Stimulated activated CD4-positive, alpha-beta T cell treated with anti-CD3 and anti-CD28 coated beads, TNF-alpha, amount 100 ng/mL, for 48 hours (primary cell): ENCODE measurements at regions not wholly inside any gene's neighbourhood (a gene's known extent, or its start where the extent isn't known, plus 50 kb on each side); places are given as distances from the start of the nearest gene placed in this dataset.

Experiments
- DNase-seq, 3 donors: peaks; one replicate each; pipeline ENCODE4 v3.0.0-alpha.2; 2020; ENCODE audit warnings: low read depth in 3 of 3

DNA sequence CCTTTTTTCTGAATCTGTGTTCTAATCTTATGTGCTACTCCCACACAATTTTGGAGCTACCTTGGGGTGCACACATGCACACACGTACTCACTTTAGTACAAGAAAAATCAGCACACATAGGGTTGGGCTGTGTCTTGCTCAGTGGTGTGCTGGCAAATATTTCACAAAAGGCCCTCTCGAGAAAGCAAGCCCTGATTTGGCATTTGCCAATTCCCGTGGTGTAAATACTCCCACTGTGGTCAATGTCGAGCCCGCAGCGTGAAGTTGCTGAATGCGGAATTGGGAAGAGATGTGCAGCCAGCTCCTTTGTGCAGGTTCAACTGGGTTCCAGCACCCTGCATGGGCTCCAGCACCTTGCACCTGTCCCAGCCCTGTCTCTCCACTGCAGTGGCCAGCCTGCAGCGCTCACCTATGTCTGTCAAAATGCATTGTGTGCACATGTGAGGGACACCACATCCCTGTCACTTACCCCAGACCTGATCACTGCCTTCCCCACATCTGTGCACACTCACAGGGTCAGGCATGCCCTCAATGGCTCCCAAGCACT is 78.4 kb upstream of the WNT4 start:
- no peak for DNase-seq

- no peak for DNase-seq
Measured at GRCh38 chr1:22222723-22223122, 79.8 kb upstream of the WNT4 start.

GRCh38 chr1:22223176-22223575 is 80.3 kb upstream of the WNT4 start:
- DNase-seq, result no peak

DNA sequence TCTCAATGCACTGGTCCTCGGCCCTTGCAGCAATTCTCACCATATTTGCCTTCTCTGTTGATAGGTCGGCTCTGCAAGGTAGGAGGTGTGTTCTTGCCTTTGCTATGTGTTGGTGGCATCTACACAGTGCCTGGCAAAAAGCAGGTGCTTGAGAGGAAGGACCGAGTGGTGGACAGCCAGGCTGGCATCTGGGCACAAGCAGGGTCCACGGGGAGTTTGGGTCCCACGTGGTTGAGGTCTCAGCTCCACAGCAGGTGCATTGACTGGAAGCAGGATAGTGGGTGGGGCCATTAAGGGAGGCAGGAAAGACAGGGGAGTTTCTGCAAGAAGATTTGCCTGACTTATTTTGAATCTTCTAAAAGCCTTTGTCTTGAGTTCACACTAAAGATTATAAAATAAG is 81.2 kb upstream of the WNT4 start:
- no peak for DNase-seq

DNA sequence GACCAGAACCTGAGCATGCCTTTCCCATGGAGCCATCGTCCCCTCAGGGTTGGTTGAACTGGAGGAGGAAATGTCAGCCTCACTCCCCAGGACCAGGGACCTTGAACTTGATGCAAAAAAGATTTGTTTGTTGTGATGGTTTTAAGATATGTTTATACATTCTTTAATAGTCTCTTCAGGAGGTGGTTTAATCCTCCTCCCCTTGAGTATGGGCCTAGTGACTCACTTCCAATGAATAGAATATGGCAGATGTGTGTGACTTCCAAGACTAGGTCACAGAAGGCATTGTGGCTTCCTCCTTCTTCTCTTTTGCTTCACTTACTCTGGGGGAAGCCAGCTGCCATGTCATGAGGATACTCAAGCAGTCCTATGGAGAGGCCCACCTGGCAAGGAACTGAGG is 81.7 kb upstream of the WNT4 start:
- no peak for DNase-seq

DNA sequence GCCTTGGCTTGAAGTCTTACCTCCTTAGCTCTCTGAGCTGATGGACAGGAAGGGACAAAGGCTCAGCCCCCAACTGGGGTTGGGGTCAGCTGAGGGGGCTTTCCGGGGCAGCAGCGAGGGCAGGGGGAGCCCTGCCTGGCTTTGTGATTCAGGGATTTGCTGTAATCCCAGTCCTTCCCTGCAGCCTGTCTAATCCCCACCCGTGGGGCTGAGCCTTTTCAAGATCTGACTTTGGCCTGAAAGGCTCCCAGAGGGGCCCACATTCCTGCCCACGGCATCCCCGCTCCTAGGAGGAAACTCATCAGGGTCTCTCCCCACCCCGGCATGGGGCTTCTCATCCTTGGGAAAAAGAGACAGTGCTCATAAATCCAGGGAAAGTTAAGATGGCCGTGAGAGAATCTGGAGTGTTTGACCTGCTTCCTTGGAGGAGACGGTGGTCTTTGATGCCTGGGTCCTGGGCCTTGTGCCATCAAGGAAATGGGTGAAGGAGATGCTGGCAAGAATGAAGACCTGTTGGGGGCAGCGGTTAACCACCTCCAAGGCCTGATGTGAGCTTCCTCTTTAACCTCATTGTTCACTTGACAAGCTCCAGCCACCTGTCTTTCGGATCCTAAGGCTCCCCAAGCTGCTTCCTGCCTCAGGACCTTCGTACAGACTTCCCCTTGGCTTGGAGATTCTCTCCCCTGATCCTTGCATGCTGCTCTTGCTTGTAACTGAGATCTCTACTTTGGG is 83.1 kb upstream of the WNT4 start:
- no peak for DNase-seq

- no peak for DNase-seq
Measured at GRCh38 chr1:22228074-22228473, 85.2 kb upstream of the WNT4 start.

DNA sequence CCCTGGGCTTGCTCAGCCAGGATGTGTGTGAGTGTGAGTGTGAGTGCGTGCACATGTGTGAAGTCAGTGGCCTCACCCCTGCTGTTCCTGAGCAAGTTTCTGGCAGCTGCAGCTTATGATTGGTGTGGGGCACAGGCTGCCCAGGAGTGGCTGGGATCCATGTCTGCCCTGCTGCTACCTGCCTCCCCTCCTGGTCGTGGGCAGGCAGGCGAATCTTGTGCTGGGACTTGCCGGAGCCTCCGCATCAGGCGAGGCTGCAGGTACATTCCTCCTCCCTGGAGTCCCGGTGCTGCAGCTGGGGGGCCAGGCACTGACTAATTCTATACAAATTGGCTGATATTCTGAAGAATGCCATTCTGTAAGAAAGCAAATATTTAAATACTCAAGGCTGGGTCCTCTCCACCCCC is 85.6 kb upstream of the WNT4 start:
- no peak for DNase-seq

DNA sequence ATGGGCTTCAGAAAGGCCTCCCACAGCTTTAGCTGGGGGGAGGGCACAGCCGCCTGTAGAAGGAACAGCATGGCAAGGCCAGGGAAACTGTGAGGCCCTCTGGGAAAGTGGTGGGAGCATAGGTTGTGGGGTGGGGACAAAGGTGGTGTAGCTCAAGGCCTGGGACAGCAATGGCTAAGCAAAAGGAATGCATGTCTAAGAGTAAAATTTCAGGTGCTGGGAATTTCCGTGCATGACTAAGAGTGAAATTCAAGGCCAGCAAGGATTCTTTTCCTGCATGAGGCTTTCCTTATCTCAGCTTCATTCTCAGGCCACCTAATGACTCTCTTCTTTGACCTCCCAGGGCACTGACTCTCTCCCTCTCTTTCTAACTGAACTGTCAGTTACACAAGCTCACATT is 86.5 kb upstream of the WNT4 start:
- DNase-seq, result no peak

GRCh38 chr1:22231068-22231593 is 88.2 kb upstream of the WNT4 start:
- DNase-seq, result no peak

GRCh38 chr1:22231995-22232690 is 89.2 kb upstream of the WNT4 start:
- no peak for DNase-seq

DNA sequence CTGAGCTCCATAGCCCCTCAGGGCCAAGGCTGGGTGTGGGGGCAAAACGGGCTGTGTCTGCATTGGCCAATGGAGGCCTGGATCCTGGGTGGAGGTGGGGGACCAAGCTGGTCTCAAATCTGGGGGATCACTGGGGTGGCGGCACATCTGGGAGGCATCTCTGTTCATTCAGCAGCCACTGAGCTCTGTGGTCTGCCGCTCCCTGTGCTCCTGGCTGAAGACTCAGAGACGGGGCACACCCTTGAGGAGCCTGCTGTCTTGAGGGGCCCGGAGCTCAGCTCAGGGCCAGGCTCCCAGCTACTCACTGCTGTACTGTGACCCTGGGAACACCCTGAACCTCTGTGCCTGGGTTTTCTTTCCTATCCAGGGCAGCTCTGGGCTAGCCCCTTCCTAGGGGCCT is 90.3 kb upstream of the WNT4 start:
- DNase-seq, result no peak

- no peak for DNase-seq
Measured at GRCh38 chr1:22234476-22235030, 91.7 kb upstream of the WNT4 start.

GRCh38 chr1:22236166-22236565 is 93.3 kb upstream of the WNT4 start:
- no peak for DNase-seq

DNA sequence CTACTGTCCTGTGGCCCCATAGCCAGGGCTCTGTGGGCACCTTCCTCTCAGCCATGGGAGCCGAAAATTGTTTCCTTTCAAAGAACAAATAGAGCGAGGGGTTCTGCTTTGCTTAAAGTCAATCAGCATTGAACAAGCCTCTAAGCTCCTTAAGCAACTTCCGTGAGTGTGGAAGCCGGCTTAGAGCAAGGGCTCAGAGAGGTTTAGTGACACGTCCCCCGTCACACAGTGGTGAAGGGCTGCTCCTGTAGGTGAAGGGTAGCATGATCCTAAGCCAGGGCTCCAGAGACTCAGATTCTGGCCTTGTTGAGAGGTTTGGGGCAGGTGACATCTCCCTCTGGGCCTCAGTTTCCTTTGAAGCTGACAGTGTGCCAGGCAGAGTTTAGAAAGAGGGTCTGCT is 94.0 kb upstream of the WNT4 start:
- no peak for DNase-seq

DNA sequence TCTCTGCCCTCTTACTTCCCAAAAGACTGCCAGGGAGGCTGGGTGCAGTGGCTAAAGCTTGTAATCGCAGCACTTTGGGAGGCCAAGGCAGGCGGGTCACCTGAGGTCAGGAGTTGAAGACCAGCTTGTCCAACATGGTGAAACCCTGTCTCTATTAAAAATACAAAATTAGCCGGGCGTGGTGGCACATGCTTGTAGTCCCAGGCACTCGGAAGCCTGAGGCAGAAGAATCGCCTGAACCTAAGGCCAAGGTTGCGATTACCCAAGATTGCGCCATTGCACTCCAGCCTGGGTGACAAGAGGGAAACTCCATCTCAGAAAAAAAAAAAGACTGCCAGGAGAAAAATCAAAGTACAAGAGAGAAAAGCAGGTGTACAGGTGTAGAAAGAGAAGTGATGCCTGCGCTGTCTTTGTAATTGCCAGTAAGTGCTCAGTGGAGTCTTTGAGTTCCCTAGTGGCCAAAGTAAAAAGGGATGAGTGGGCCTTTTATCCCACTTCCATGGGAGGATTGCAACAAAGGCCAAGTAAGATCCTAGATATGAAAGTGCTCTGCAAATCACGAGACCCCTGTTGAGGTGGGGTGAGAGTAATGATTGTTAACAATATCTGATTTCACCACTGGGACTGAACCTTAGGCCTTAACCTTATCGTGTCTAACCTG is 94.7 kb upstream of the WNT4 start:
- no peak for DNase-seq

DNA sequence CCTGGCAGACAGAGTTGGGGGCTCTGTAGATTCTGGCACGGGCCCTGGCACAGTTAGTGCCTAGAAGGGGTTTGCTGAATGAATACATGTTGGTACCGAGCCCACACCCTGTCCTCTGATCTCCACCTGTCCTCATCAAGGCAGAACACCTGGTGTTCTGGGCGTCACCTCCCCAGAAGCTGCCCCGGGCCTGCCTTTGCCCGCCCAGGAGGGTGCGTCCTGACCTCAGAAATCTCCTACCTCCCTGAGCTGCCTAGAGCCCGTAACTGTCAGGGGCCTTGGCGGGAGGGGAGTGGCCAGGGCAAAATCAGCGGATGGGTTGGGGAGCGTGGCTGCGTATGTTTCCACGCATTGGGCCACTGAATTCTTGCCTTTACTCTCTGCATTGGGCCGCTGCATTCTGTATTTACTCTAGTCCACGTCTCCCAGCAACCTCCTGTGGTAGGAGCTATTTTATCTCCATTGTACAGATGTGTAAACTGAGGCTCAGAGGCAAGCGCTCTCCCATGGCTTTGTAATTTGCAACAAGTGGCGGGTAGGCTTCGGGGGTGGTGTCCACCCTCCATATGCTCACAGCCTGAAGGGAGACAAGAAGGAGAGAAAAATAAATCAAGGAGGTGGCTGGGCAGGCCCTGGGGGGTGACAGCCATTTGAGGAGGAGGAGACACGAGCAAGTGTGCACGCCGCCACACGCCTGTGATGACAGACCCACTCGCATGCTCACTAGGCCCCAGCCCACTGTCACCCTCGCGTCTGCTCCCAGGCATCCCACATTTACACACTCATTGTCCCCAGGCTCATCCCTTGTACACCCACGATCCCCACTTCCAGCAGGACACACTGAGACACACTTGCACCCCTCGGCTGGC is 95.7 kb upstream of the WNT4 start:
- DNase-seq, result no peak

GRCh38 chr1:22239378-22239777 is 96.5 kb upstream of the WNT4 start:
- DNase-seq, result no peak

- DNase-seq, result no peak
Measured at GRCh38 chr1:22241250-22241649, 98.4 kb upstream of the WNT4 start.

DNA sequence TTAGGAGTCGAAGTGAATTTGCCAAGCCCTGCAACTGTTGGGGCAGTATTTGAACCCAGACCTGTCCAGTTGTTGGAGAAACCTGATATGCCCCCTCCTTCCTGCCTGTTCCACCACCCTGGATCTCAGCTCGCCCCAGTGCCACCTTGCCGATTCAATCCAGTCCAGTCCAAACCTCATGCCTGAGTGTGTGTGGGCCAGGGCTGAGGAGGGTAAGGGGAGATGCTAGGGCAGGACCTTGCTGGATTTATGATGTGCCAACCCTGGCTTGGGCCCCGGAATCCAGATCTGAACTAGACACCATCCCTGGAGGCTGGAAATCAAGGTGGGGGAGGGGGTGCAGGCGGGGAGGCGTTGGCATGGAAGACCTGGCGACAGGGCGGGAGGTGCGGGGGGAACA is 98.9 kb upstream of the WNT4 start:
- DNase-seq, result no peak

DNA sequence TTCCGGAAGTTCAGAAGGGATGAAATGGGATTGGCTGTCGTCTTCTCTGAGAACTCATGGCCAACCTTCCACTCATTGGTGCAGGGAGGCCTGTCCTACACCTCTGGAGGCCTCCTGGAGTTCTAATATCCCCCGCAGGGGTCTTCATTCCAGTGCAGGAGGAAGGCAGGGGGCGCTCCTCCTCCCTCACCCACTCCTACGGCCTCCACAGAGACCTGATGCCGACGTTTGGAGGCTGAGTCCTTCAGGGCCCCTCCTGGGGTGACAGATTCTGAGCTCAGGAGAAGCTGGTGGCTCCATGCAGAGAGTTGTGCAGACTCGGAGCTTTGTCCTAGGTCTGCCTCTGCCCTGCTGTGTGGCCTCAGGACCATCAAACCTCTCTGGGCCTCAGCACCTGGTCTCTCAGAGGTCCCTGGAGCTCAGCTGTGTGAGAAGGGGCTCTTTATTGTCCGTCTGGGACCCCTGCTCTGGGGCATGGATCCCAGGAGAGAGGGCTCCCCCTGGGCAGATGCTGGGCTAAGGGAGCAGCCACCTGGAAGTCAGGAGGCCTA is 102.3 kb upstream of the WNT4 start:
- DNase-seq, result no peak
